ENCODE measurements at regions not wholly inside any gene's neighbourhood (a gene's known extent, or its start where the extent isn't known, plus 50 kb on each side); places are given as distances from the start of the nearest gene placed in this dataset.

- Histone ChIP-seq H3K9me3 (ENCODE audit: control insufficient read depth, insufficient read depth, low read length) (0 out of 2 replicates have a peak, but pooled peaks cover 3% of the 10 kb centered on the region), H3K4me3 (ENCODE audit: insufficient read depth, low read depth, low read length) (no peak overlapping the region), H3K56ac (ENCODE audit: extremely low read depth, insufficient read depth, low read length) (no peak overlapping the region), H3K9me1 (ENCODE audit: insufficient read depth, low read length) (no peaks in the 10 kb centered on the region), H3K18ac (ENCODE audit: low read depth, low read length) (no peak overlapping the region), H3K27ac (ENCODE audit: insufficient read depth, low read length) (no peak overlapping the region), H3K4me1 (ENCODE audit: control insufficient read depth, insufficient read depth, low read length) (no peaks in the 10 kb centered on the region), H3K9ac (ENCODE audit: low read depth, low read length) (no peak overlapping the region), H4K20me1 (ENCODE audit: insufficient read depth, low read length) (no peaks in the 10 kb centered on the region), H3K36me3 (ENCODE audit: control insufficient read depth, insufficient read depth, low read length) (no peaks in the 10 kb centered on the region), H2BK5ac (ENCODE audit: low read depth, low read length, poor library complexity, severe bottlenecking) (no peak overlapping the region), H4K91ac (ENCODE audit: insufficient read depth, low read depth, low read length) (no peak overlapping the region), H3K4ac (ENCODE audit: low read depth, low read length) (no peak overlapping the region), H3K23ac (ENCODE audit: low read depth, low read length) (no peak overlapping the region), H3K14ac (replicated peaks; ENCODE audit: low read depth, low read length) (no peak overlapping the region), H2AFZ (replicated peaks; ENCODE audit: low read length, poor library complexity) (no peak overlapping the region), H2BK20ac (ENCODE audit: low read depth, low read length) (no peak overlapping the region), H4K8ac (ENCODE audit: low read depth in 2 of 2, low read length in 2 of 2) (no peak overlapping the region), H3K79me1 (ENCODE audit: low read depth in 1 of 2, low read length in 2 of 2) (no peaks in the 10 kb centered on the region), H3K27me3 (ENCODE audit: control insufficient read depth, insufficient read depth, low read length) (no peaks in the 10 kb centered on the region), H3K4me2 (ENCODE audit: low read depth, low read length) (no peak overlapping the region), H4K5ac (ENCODE audit: low read depth, low read length) (no peak overlapping the region), H2AK9ac (replicated peaks; ENCODE audit: low read depth, low read length, poor library complexity) (no peak overlapping the region), H2AK5ac (ENCODE audit: low read depth, low read length) (no peak overlapping the region), H2BK120ac (ENCODE audit: low read depth, low read length) (no peak overlapping the region), H2BK15ac (ENCODE audit: low read depth, low read length) (no peak overlapping the region)
- no TSS peak for BruUV-seq (replicated peaks)
- dilution Hi-C loops (cut with HindIII; ENCODE audit: low sequenced_read_pairs, unreplicated experiment) = no loop called here
- POLR2A ChIA-PET (ENCODE audit: unreplicated experiment) = no interaction called here
- intact Hi-C loops (cut with micrococcal nuclease) = no loop called here
- TF ChIP-seq MAZ (IDR thresholded peaks at IDR 0.05; ENCODE audit: borderline replicate concordance, low read depth, low read length) (no peak), ELK1 (IDR thresholded peaks at IDR 0.05; ENCODE audit: borderline replicate concordance, low read depth, low read length) (no peak), SMC3 (IDR thresholded peaks at IDR 0.05; ENCODE audit: low read depth, low read length) (no peak), CEBPB (IDR thresholded peaks at IDR 0.05; ENCODE audit: low read depth, low read length) (no peak)
- WGBS, 2 experiments (ENCODE audit: extremely low coverage in 2 of 2, insufficient read length in 1 of 2) = no CpG with 5 or more reads among the region's 3 CpGs
- CTCF ChIA-PET = no interaction called here
- DNase-seq (no peak), ATAC-seq (ENCODE audit: low read depth) (no peak)
- in situ Hi-C loops (cut with MboI; ENCODE audit: low sequenced_read_pairs) = no loop called here
Measured at GRCh38 chr14:27327095-27327494, 729.3 kb upstream of the NOVA1 start.

All from IMR-90 (cell line).